DOHH2 (cell line): ENCODE measurements at regions not wholly inside any gene's neighbourhood (a gene's known extent, or its start where the extent isn't known, plus 50 kb on each side); places are given as distances from the start of the nearest gene placed in this dataset.

Experiments used
- EZH2phosphoT487 ChIP-seq: fragments of 200-600 bp; sonication (generic); IDR thresholded peaks from 2 replicates; pipeline ENCODE4 v1.6.1; 2017; ENCODE audit warnings: borderline replicate concordance, mild to moderate bottlenecking, antibody characterized with exemption, low read length, moderate library complexity, mixed read lengths
- TF ChIP-seq, protein P1 (sequence below): fragments of 200-600 bp; sonication (generic); IDR thresholded peaks from one replicate; pipeline ENCODE4 v1.5.1; 2014; ENCODE audit warnings: antibody characterized with exemption, mild to moderate bottlenecking, low read depth, low read length; ENCODE audit not compliant: poor library complexity, severe bottlenecking

DNA sequence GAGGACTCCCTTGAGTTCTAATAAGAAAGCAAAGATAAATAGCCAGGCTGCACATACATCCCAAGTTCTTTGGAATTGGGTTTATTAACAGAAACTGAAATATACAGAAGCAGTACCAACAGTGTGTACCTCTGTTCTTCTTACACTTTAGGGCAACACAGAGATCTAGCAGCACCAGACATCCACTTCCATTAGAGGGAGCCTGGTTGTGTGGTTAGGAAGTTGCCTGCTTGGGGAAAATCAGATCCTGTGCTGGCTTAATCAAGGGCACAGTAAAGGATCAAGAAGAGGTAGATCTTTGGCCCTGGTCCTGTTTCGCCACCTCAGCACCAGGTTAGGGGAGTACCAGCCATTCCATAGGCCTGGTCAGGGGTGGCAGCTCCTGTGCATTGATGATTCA lies 231.1 kb upstream of the ARHGAP24 start:
- TF ChIP-seq, protein P1, sequence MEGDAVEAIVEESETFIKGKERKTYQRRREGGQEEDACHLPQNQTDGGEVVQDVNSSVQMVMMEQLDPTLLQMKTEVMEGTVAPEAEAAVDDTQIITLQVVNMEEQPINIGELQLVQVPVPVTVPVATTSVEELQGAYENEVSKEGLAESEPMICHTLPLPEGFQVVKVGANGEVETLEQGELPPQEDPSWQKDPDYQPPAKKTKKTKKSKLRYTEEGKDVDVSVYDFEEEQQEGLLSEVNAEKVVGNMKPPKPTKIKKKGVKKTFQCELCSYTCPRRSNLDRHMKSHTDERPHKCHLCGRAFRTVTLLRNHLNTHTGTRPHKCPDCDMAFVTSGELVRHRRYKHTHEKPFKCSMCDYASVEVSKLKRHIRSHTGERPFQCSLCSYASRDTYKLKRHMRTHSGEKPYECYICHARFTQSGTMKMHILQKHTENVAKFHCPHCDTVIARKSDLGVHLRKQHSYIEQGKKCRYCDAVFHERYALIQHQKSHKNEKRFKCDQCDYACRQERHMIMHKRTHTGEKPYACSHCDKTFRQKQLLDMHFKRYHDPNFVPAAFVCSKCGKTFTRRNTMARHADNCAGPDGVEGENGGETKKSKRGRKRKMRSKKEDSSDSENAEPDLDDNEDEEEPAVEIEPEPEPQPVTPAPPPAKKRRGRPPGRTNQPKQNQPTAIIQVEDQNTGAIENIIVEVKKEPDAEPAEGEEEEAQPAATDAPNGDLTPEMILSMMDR: no peak
- no peak for TF ChIP-seq EZH2phosphoT487
